ENCODE measurements at regions not wholly inside any gene's neighbourhood (a gene's known extent, or its start where the extent isn't known, plus 50 kb on each side); places are given as distances from the start of the nearest gene placed in this dataset.

GRCh38 chr17:53949473-53950090 is 126.9 kb downstream of the KIF2B start:
- TF ChIP-seq TP53 (CRISPR knock-in tag; conservative IDR thresholded peaks at IDR 0.05) (no peak), MAFK (conservative IDR thresholded peaks at IDR 0.05 in 1 of 2, IDR thresholded peaks at IDR 0.05 in 1 of 2; ENCODE audit: low read length in 2 of 2) (no peak), HCFC1 (IDR thresholded peaks at IDR 0.05; ENCODE audit: low read depth, low read length) (no peak), NFYC (CRISPR knock-in tag; IDR thresholded peaks at IDR 0.05) (no peak), NR1H2 (CRISPR knock-in tag; IDR thresholded peaks at IDR 0.05; ENCODE audit: borderline replicate concordance, low read depth) (no peak), NFIC (IDR thresholded peaks at IDR 0.05; ENCODE audit: low read length) (no peak), ZBTB7B (CRISPR knock-in tag; IDR thresholded peaks at IDR 0.05) (no peak), ETS1 (CRISPR knock-in tag; IDR thresholded peaks at IDR 0.05) (no peak), PLRG1 (conservative IDR thresholded peaks at IDR 0.05) (no peak)
